Right ventricle myocardium superior (tissue), 1 donor: ENCODE measurements at regions not wholly inside any gene's neighbourhood (a gene's known extent, or its start where the extent isn't known, plus 50 kb on each side); places are given as distances from the start of the nearest gene placed in this dataset.
A peak's percentile ranks its signal among the peaks of the same experiment; 100 is the strongest.
"Not testable (repeated sequence)": the region's sequence is repeated elsewhere in the genome, so short reads cannot be mapped to it uniquely, and the experiment has no call there.

ENCODE experiments used
- ATAC-seq: fragments of 200-7000 bp; cut with Tn5 transposase; one replicate; pipeline ENCODE4 v1.9.1; 2020; ENCODE audit warnings: mild to moderate bottlenecking; ENCODE audit not compliant: poor library complexity
- DNase-seq: peaks from one replicate; pipeline ENCODE4 v3.0.0-alpha.2; 2020
- intact Hi-C: fragments of 100-400 bp; cut with DNase I; formaldehyde crosslinking; loops from one replicate; pipeline ENCODE4 v1.11.2; 2022
- donor health status: DM: no; HTN: yes; CAD: no; lungs with severe emphysema.

- intact Hi-C loops, result no loop called here
- DNase-seq (no peak), ATAC-seq (peak; percentile 93)
These were observed 336.6 kb upstream of the PIK3R1 start for GRCh38 chr5:67878933-67879332.

GRCh38 chr5:67876371-67876770 is 339.2 kb upstream of the PIK3R1 start:
- ATAC-seq (no peak), DNase-seq (no peak)
- intact Hi-C loops, result no loop called here

- DNase-seq (no peak), ATAC-seq (no peak)
- intact Hi-C loops, result no loop called here
These were observed 340.0 kb upstream of the PIK3R1 start for GRCh38 chr5:67875601-67876000.

- no peak for DNase-seq
- intact Hi-C loops, result no loop called here
- ATAC-seq, result no peak
These were observed 341.6 kb upstream of the PIK3R1 start for GRCh38 chr5:67873935-67874334.

GRCh38 chr5:67870662-67871061 is 344.9 kb upstream of the PIK3R1 start:
- DNase-seq (no peak), ATAC-seq (no peak)
- intact Hi-C loops, result no loop called here

- intact Hi-C loops, ATAC-seq, DNase-seq: not testable (repeated sequence)
These were observed 351.2 kb upstream of the PIK3R1 start for GRCh38 chr5:67864335-67864734.

GRCh38 chr5:67858471-67859031 is 357.0 kb upstream of the PIK3R1 start:
- ATAC-seq (no peak), DNase-seq (no peak)
- intact Hi-C loops, result no loop called here

- intact Hi-C loops, result no loop called here
- no peak for ATAC-seq
- DNase-seq, result no peak
These were observed 358.1 kb upstream of the PIK3R1 start for GRCh38 chr5:67857502-67857901.

GRCh38 chr5:67855523-67855922 is 360.0 kb upstream of the PIK3R1 start:
- no peak for DNase-seq
- intact Hi-C loops, result no loop called here
- ATAC-seq, result no peak

GRCh38 chr5:67850906-67851305 is 364.6 kb upstream of the PIK3R1 start:
- ATAC-seq, intact Hi-C loops, DNase-seq: not testable (repeated sequence)

- intact Hi-C loops, result no loop called here
- DNase-seq, result no peak
- no peak for ATAC-seq
These were observed 370.6 kb upstream of the PIK3R1 start for GRCh38 chr5:67844924-67845323.

- intact Hi-C loops, result no loop called here
- DNase-seq (no peak), ATAC-seq (no peak)
These were observed 372.8 kb upstream of the PIK3R1 start for GRCh38 chr5:67842806-67843205.

GRCh38 chr5:67837225-67837624 is 378.3 kb upstream of the PIK3R1 start:
- intact Hi-C loops, ATAC-seq, DNase-seq: not testable (repeated sequence)

GRCh38 chr5:67836496-67836895 is 379.1 kb upstream of the PIK3R1 start:
- DNase-seq, ATAC-seq, intact Hi-C loops: not testable (repeated sequence)

GRCh38 chr5:67831048-67831447 is 384.5 kb upstream of the PIK3R1 start:
- intact Hi-C loops, result no loop called here
- DNase-seq, result no peak

GRCh38 chr5:67827541-67827940 is 388.0 kb upstream of the PIK3R1 start:
- intact Hi-C loops, result no loop called here
- no peak for DNase-seq
- no peak for ATAC-seq

More at GRCh38 chr5:67831048-67831447, 384.5 kb upstream of the PIK3R1 start:
- no peak for ATAC-seq

- no peak for ATAC-seq
- DNase-seq, result no peak
- intact Hi-C loops, result no loop called here
These were observed 390.7 kb upstream of the PIK3R1 start for GRCh38 chr5:67824852-67825251.

- ATAC-seq (no peak), DNase-seq (no peak)
- intact Hi-C loops, result no loop called here
These were observed 397.9 kb upstream of the PIK3R1 start for GRCh38 chr5:67817652-67818051.

GRCh38 chr5:67816456-67816855 is 399.1 kb upstream of the PIK3R1 start:
- no peak for DNase-seq
- ATAC-seq, result no peak
- intact Hi-C loops, result no loop called here

- ATAC-seq (peak; percentile 92), DNase-seq (peak; percentile 37)
- intact Hi-C loops, result no loop called here
These were observed 399.8 kb upstream of the PIK3R1 start for GRCh38 chr5:67815455-67816391.
